ENCODE measurements at regions not wholly inside any gene's neighbourhood (a gene's known extent, or its start where the extent isn't known, plus 50 kb on each side); places are given as distances from the start of the nearest gene placed in this dataset.
"Not testable (repeated sequence)": the region's sequence is repeated elsewhere in the genome, so short reads cannot be mapped to it uniquely, and the experiment has no call there.

- no peak for DNase-seq (ENCODE audit: low read depth)
Measured at GRCh38 chr6:55957961-55958422, 82.6 kb upstream of the BMP5 start.

GRCh38 chr6:55955684-55956083 lies 80.3 kb upstream of the BMP5 start:
- no peak for DNase-seq (ENCODE audit: low read depth)

DNA sequence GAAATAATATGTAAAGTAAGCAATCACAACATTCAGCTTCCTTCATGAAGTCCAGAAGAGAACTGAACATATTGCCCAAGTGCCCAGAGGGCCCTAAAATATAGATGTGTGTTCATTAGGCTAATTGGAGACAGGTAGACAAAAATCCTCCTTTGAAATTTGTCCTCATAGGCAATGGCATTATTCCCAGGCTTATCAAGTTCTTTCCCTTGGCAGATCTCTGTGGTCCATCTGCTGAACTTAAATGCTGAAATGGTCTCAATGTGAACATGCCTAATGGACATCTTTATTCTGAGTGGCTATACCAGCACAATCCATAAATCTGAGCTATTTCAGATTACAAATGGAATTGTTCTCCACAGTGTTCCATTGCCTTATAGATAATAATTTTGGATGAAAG lies 79.0 kb upstream of the BMP5 start:
- DNase-seq (ENCODE audit: low read depth), result no peak

- DNase-seq (ENCODE audit: low read depth), result peak; percentile 76
Measured at GRCh38 chr6:55953335-55953734, 77.9 kb upstream of the BMP5 start.

GRCh38 chr6:55950071-55950814 lies 74.9 kb upstream of the BMP5 start:
- no peak for DNase-seq (ENCODE audit: low read depth)

GRCh38 chr6:55943329-55943728 lies 67.9 kb upstream of the BMP5 start:
- peak; percentile 79 for DNase-seq (ENCODE audit: low read depth)

DNA sequence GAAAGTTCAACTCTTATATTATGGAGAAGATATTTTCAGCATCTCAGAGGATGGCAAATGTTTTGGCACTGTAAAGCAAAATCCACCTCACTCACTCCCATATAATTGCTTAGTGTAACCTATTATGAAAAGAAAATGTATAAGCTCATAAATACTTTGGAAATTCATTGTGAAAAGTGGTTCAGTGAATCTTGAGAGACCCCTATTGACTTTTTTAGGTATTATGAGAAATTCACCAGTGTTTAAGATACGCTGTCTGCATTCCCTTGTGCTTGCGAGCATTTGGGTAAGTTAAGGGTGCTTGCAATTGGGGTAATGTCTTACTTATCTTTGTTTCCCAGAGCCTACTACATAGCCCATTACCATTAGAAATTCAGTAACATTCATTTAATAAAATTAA lies 66.3 kb upstream of the BMP5 start:
- DNase-seq (ENCODE audit: low read depth), result no peak

GRCh38 chr6:55937951-55938690 lies 62.7 kb upstream of the BMP5 start:
- no peak for DNase-seq (ENCODE audit: low read depth)

- no peak for DNase-seq (ENCODE audit: low read depth)
Measured at GRCh38 chr6:55937261-55937947, 62.0 kb upstream of the BMP5 start.

DNA sequence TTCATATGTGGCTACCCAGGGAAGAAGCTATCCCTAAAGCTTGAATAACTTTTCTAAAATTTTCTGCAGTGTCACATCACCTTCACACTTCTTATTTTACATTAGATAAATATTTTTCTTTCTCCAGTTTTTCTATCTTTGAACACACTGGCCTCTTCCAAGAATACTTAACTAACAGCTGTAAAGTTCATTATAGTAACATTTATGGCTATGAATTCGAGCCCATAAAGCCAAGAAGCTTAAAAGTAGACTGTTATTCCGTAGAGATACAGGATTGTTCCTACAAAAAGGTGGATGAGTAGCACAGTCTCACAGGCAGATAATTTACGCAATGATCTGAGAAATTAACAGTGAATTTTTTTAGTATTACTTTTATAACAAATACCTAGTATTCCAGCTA lies 55.7 kb upstream of the BMP5 start:
- no peak for DNase-seq (ENCODE audit: low read depth)

DNA sequence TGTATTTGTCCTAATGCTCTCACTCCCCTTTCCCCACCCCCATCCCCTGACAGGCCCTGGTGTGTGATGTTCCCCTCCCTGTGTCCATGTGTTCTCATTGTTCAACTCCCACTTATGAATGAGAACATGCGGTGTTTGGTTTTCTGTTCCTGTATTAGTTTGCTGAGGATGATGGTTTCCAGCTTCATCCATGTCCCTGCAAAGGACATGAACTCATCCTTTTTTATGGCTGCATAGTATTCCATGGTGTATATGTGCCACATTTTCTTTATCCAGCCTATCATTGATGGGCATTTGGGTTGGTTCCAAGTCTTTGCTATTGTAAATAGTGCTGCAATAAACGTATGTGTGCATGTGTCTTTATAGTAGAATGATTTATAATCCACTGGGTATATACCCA lies 52.3 kb upstream of the BMP5 start:
- not testable (repeated sequence) for DNase-seq (ENCODE audit: low read depth)

GRCh38 chr6:55925292-55925691 lies 49.9 kb upstream of the BMP5 start:
- peak; percentile 93 for DNase-seq (ENCODE audit: low read depth)
